ENCODE measurements at regions not wholly inside any gene's neighbourhood (a gene's known extent, or its start where the extent isn't known, plus 50 kb on each side); places are given as distances from the start of the nearest gene placed in this dataset.

GRCh38 chr3:137249311-137249940 is 291.6 kb downstream of the IL20RB start:
- intact Hi-C loops (cut with DNase I; ENCODE audit: low total_unique reads) = no loop called here
- H3K9me3 ChIP-seq = peaks cover 0 to 45% (median 29%) of the 10 kb centered on the region in 8 donors
- DNase-seq = no peak

GRCh38 chr3:137259089-137259488 is 301.3 kb downstream of the IL20RB start:
- no peak overlapping the region for H3K4me3 ChIP-seq
- peaks cover 0 to 5% (median under 1%) of the 10 kb centered on the region in 8 donors for H3K9me3 ChIP-seq
- peaks cover 0 to 4% (median 0%) of the 10 kb centered on the region in 7 donors for H3K27me3 ChIP-seq (replicated peaks in 1 of 7)
- no peak for DNase-seq
- H3K27ac ChIP-seq = no peak overlapping the region
- no peaks in the 10 kb centered on the region for H3K36me3 ChIP-seq
- WGBS, 5 donors = 38 to 63% (median 54%) methylated on average over 3 of the region's 3 CpGs
- intact Hi-C loops (cut with DNase I; ENCODE audit: low total_unique reads) = no loop called here
- H3K4me1 ChIP-seq = no peaks in the 10 kb centered on the region
- no peak for TF ChIP-seq POLR2A (IDR thresholded peaks at IDR 0.05)
- no peak for TF ChIP-seq POLR2AphosphoS5 (IDR thresholded peaks at IDR 0.05)
- no peak for TF ChIP-seq CTCF (IDR thresholded peaks at IDR 0.05 in 8 of 11, conservative IDR thresholded peaks at IDR 0.05 in 3 of 11)

More at GRCh38 chr3:137249311-137249940, 291.6 kb downstream of the IL20RB start:
- no peaks in the 10 kb centered on the region for H3K27me3 ChIP-seq (replicated peaks in 1 of 7)
- H3K36me3 ChIP-seq = no peaks in the 10 kb centered on the region
- no peak overlapping the region for H3K27ac ChIP-seq
- no peak overlapping the region for H3K4me3 ChIP-seq
- no peak for TF ChIP-seq CTCF (IDR thresholded peaks at IDR 0.05 in 8 of 11, conservative IDR thresholded peaks at IDR 0.05 in 3 of 11)
- H3K4me1 ChIP-seq = no peaks in the 10 kb centered on the region

GRCh38 chr3:137259701-137260100 is 301.9 kb downstream of the IL20RB start:
- no peak overlapping the region for H3K4me3 ChIP-seq
- TF ChIP-seq POLR2AphosphoS5 (IDR thresholded peaks at IDR 0.05) = no peak
- TF ChIP-seq CTCF (IDR thresholded peaks at IDR 0.05 in 8 of 11, conservative IDR thresholded peaks at IDR 0.05 in 3 of 11) = no peak
- TF ChIP-seq POLR2A (IDR thresholded peaks at IDR 0.05) = no peak
- H3K9me3 ChIP-seq = no peaks in the 10 kb centered on the region
- H3K27ac ChIP-seq = no peak overlapping the region
- H3K4me1 ChIP-seq = no peaks in the 10 kb centered on the region
- H3K36me3 ChIP-seq = no peaks in the 10 kb centered on the region
- 21 to 38% (median 27%) methylated on average over 5 of the region's 5 CpGs for WGBS, 5 donors
- intact Hi-C loops (cut with DNase I; ENCODE audit: low total_unique reads) = no loop called here
- DNase-seq = no peak
- peaks cover 0 to 10% (median 0%) of the 10 kb centered on the region in 7 donors for H3K27me3 ChIP-seq (replicated peaks in 1 of 7)

GRCh38 chr3:137264071-137264820 is 306.5 kb downstream of the IL20RB start:
- no peaks in the 10 kb centered on the region for H3K4me1 ChIP-seq
- H3K36me3 ChIP-seq = no peaks in the 10 kb centered on the region
- intact Hi-C loops (cut with DNase I; ENCODE audit: low total_unique reads) = no loop called here
- TF ChIP-seq POLR2A (IDR thresholded peaks at IDR 0.05) (no peak), POLR2AphosphoS5 (IDR thresholded peaks at IDR 0.05) (no peak), CTCF (IDR thresholded peaks at IDR 0.05 in 8 of 11, conservative IDR thresholded peaks at IDR 0.05 in 3 of 11) (no peak)
- DNase-seq = no peak
- H3K27me3 ChIP-seq (replicated peaks in 1 of 7) = peaks cover 0 to 11% (median 0%) of the 10 kb centered on the region in 7 donors
- WGBS, 5 donors = 47 to 57% (median 51%) methylated on average over 12 to 14 of the region's 14 CpGs
- no peak overlapping the region for H3K27ac ChIP-seq
- no peaks in the 10 kb centered on the region for H3K9me3 ChIP-seq
- H3K4me3 ChIP-seq = no peak overlapping the region
